IMR-90 (cell line): ENCODE measurements at regions not wholly inside any gene's neighbourhood (a gene's known extent, or its start where the extent isn't known, plus 50 kb on each side); places are given as distances from the start of the nearest gene placed in this dataset.

Experiments
- ATAC-seq: fragments of 200-7000 bp; cut with Tn5 transposase; 2 replicates; pipeline ENCODE4 v1.9.1; 2020; ENCODE audit warnings: low read depth, mild to moderate bottlenecking, moderate library complexity
- BruUV-seq: library from RNA; stranded (reverse); fragments of 400-500 nt; replicated peaks from 2 replicates; lab custom pipeline; 2021; lab: Mats Ljungman, UMichigan
- CTCF ChIA-PET: fragments of 300-600 bp; formaldehyde crosslinking; extraction: SDS; loops from one replicate; lab custom pipeline; 2021; ENCODE audit warnings: antibody characterized with exemption; lab: Yijun Ruan, JAX
- POLR2A ChIA-PET: fragments of 300-600 bp; sonication (Branson Sonifier 250); formaldehyde crosslinking; loops from one replicate; lab custom pipeline; 2022; ENCODE audit warnings: antibody characterized with exemption; ENCODE audit not compliant: unreplicated experiment; lab: Charles Lee
- DNase-seq: peaks from one replicate; pipeline ENCODE4 v3.0.0; 2013
- H2AFZ ChIP-seq: replicated peaks from 2 replicates; pipeline ENCODE3; 2013; ENCODE audit warnings: low read length, mild to moderate bottlenecking; ENCODE audit not compliant: poor library complexity
- H2AK5ac ChIP-seq: 2 replicates; pipeline ENCODE4 v1.6.1; 2013; ENCODE audit warnings: low read depth, low read length, inconsistent platforms
- H2AK9ac ChIP-seq: replicated peaks from 2 replicates; pipeline ENCODE3; 2013; ENCODE audit warnings: mild to moderate bottlenecking, low read depth, low read length, moderate library complexity; ENCODE audit not compliant: poor library complexity
- H2BK120ac ChIP-seq: 2 replicates; pipeline ENCODE4 v1.6.1; 2013; ENCODE audit warnings: low read depth, low read length, inconsistent platforms
- H2BK15ac ChIP-seq: 3 replicates; pipeline ENCODE4 v1.6.1; 2013; ENCODE audit warnings: low read depth, low read length, inconsistent platforms
- H2BK20ac ChIP-seq: 2 replicates; pipeline ENCODE4 v1.6.1; 2013; ENCODE audit warnings: low read depth, mild to moderate bottlenecking, inconsistent platforms, low read length, moderate library complexity
- H2BK5ac ChIP-seq: 2 replicates; pipeline ENCODE4 v1.6.1; 2013; ENCODE audit warnings: mild to moderate bottlenecking, low read depth, low read length, inconsistent platforms; ENCODE audit not compliant: poor library complexity, severe bottlenecking
- H3K14ac ChIP-seq: replicated peaks from 2 replicates; pipeline ENCODE4 v1.6.1; 2013; ENCODE audit warnings: low read depth, low read length, inconsistent platforms
- H3K18ac ChIP-seq: 2 replicates; pipeline ENCODE4 v1.6.1; 2013; ENCODE audit warnings: low read depth, low read length, control low read depth
- H3K23ac ChIP-seq: 2 replicates; pipeline ENCODE4 v1.6.1; 2013; ENCODE audit warnings: low read depth, low read length, inconsistent platforms
- H3K27ac ChIP-seq: 2 replicates; pipeline ENCODE4 v1.5.1; 2013; ENCODE audit warnings: mild to moderate bottlenecking, control low read depth, low read length; ENCODE audit not compliant: insufficient read depth
- H3K27me3 ChIP-seq: 2 replicates; pipeline ENCODE4 v1.6.1; 2013; ENCODE audit warnings: low read length; ENCODE audit not compliant: control insufficient read depth, insufficient read depth
- H3K36me3 ChIP-seq: 2 replicates; pipeline ENCODE4 v1.6.1; 2013; ENCODE audit warnings: low read length, mixed read lengths; ENCODE audit not compliant: control insufficient read depth, insufficient read depth
- H3K4ac ChIP-seq: 2 replicates; pipeline ENCODE4 v1.6.1; 2013; ENCODE audit warnings: low read depth, low read length, inconsistent platforms
- H3K4me1 ChIP-seq: 2 replicates; pipeline ENCODE4 v1.6.1; 2013; ENCODE audit warnings: low read length, mixed read lengths; ENCODE audit not compliant: control insufficient read depth, insufficient read depth
- H3K4me2 ChIP-seq: 2 replicates; pipeline ENCODE4 v1.6.1; 2013; ENCODE audit warnings: low read depth, mild to moderate bottlenecking, control low read depth, low read length, moderate library complexity
- H3K4me3 ChIP-seq: 2 replicates; pipeline ENCODE4 v1.5.1; 2013; ENCODE audit warnings: low read depth, mild to moderate bottlenecking, control low read depth, low read length, moderate library complexity; ENCODE audit not compliant: insufficient read depth
- H3K56ac ChIP-seq: 2 replicates; pipeline ENCODE4 v1.6.1; 2013; ENCODE audit warnings: low read length, inconsistent platforms; ENCODE audit not compliant: insufficient read depth; ENCODE audit errors: extremely low read depth
- H3K79me1 ChIP-seq, 2 experiments: 2 replicates each; pipeline ENCODE4 v1.6.1; 2013; ENCODE audit warnings: low read length in 2 of 2, inconsistent platforms in 1 of 2, low read depth in 1 of 2
- H3K9ac ChIP-seq: 2 replicates; pipeline ENCODE4 v1.6.1; 2013; ENCODE audit warnings: low read depth, low read length, control low read depth
- H3K9me1 ChIP-seq: 2 replicates; pipeline ENCODE4 v1.6.1; 2013; ENCODE audit warnings: low read length, inconsistent platforms; ENCODE audit not compliant: insufficient read depth
- H3K9me3 ChIP-seq: 2 replicates; pipeline ENCODE4 v1.6.1; 2013; ENCODE audit warnings: low read length; ENCODE audit not compliant: control insufficient read depth, insufficient read depth
- H4K20me1 ChIP-seq: 2 replicates; pipeline ENCODE4 v1.6.1; 2013; ENCODE audit warnings: low read length, inconsistent platforms; ENCODE audit not compliant: insufficient read depth
- H4K5ac ChIP-seq: 2 replicates; pipeline ENCODE4 v1.6.1; 2013; ENCODE audit warnings: mild to moderate bottlenecking, low read depth, low read length, control low read depth
- H4K8ac ChIP-seq, 2 experiments: 2 replicates each; pipeline ENCODE4 v1.6.1; 2013; ENCODE audit warnings: low read depth in 2 of 2, low read length in 2 of 2, control low read depth in 1 of 2, inconsistent platforms in 1 of 2
- H4K91ac ChIP-seq: 2 replicates; pipeline ENCODE4 v1.6.1; 2013; ENCODE audit warnings: low read depth, low read length, inconsistent platforms; ENCODE audit not compliant: insufficient read depth
- MAFK ChIP-seq: IDR thresholded peaks from 2 replicates; pipeline ENCODE4 v1.6.1; 2012; ENCODE audit warnings: low read depth, low read length, improper control_type of control experiment
- SMC3 ChIP-seq: fragments of 150-350 bp; IDR thresholded peaks from 2 replicates; pipeline ENCODE4 v1.6.1; 2016; ENCODE audit warnings: low read depth, mild to moderate bottlenecking, antibody characterized with exemption, low read length, moderate library complexity
- WGBS, 2 experiments: methylation state at CpG; one replicate each; pipeline versions ENCODE4 v1.1.5 to v1.1.7; 2013; ENCODE audit warnings: missing lambda C conversion rate in 2 of 2; ENCODE audit not compliant: insufficient read length in 1 of 2; ENCODE audit errors: extremely low coverage in 2 of 2; 5-methylcytosine and 5-hydroxymethylcytosine counted together
- dilution Hi-C: fragments of 300-500 bp; cut with HindIII; formaldehyde crosslinking; loops from one replicate; pipeline ENCODE4 v1.14.3; 2018; ENCODE audit warnings: low sequenced_read_pairs; ENCODE audit not compliant: unreplicated experiment
- in situ Hi-C: fragments of 300-500 bp; cut with MboI; formaldehyde crosslinking; loops from 3 replicates; pipeline ENCODE4 v1.14.3; 2019; ENCODE audit warnings: low sequenced_read_pairs, inconsistent platforms, mixed read lengths
- intact Hi-C: fragments of 100-400 bp; cut with micrococcal nuclease; formaldehyde crosslinking; loops from 2 replicates; pipeline ENCODE4 v1.10.0; 2022

GRCh38 chr6:99818161-99818560, 175.9 kb downstream of the MCHR2 start:
- dilution Hi-C loops = no loop called here

More at GRCh38 chr6:99818161-99818560, 175.9 kb downstream of the MCHR2 start:
- Histone ChIP-seq H2BK20ac (no peak overlapping the region), H3K36me3 (no peaks in the 10 kb centered on the region), H3K18ac (no peak overlapping the region), H2AFZ (no peak overlapping the region), H3K79me1 (no peaks in the 10 kb centered on the region), H3K4me1 (no peaks in the 10 kb centered on the region), H3K9me3 (no peaks in the 10 kb centered on the region), H4K20me1 (no peaks in the 10 kb centered on the region), H3K56ac (no peak overlapping the region), H3K27me3 (no peaks in the 10 kb centered on the region), H4K8ac (no peak overlapping the region), H4K91ac (no peak overlapping the region), H2BK5ac (no peak overlapping the region), H3K4ac (no peak overlapping the region), H3K23ac (no peak overlapping the region), H2BK15ac (no peak overlapping the region), H2AK9ac (no peak overlapping the region), H2BK120ac (no peak overlapping the region), H3K4me3 (no peak overlapping the region), H3K14ac (no peak overlapping the region), H3K9ac (no peak overlapping the region), H3K27ac (no peak overlapping the region), H4K5ac (no peak overlapping the region), H3K9me1 (no peaks in the 10 kb centered on the region), H2AK5ac (no peak overlapping the region), H3K4me2 (no peak overlapping the region)
- no CpG with 5 or more reads among the region's 2 CpGs for WGBS, 2 experiments
- DNase-seq (no peak), ATAC-seq (no peak)
- in situ Hi-C loops = no loop called here
- CTCF ChIA-PET = no interaction called here
- TF ChIP-seq MAFK (no peak), SMC3 (no peak)
- intact Hi-C loops = no loop called here
- no TSS peak for BruUV-seq
- POLR2A ChIA-PET = no interaction called here
